ENCODE measurements at regions not wholly inside any gene's neighbourhood (a gene's known extent, or its start where the extent isn't known, plus 50 kb on each side); places are given as distances from the start of the nearest gene placed in this dataset.
"Not testable (repeated sequence)": the region's sequence is repeated elsewhere in the genome, so short reads cannot be mapped to it uniquely, and the experiment has no call there.

DNA sequence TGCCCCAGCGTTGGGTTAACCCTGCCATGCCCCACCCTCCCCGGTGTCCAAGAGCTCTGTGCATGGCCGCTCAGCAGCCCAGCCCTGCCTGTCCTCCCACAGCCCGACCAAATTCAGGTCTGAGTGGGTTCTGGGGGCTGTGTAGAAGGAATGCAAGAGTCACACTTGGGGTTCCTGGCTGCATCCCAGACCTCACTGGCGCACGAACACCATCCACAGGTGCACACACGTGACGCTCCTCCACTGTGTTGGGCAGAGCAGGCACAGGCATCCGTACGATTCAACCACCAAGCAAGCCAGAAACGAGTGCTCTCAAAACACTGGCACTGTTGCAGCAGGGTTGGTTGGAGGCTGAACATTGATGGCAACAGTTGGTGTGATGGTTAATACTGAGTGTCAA, 93.9 kb downstream of the OLFM1 start:
- no peak for DNase-seq (ENCODE audit: insufficient read length, low spot score, missing footprints)
- Histone ChIP-seq H3K36me3 (ENCODE audit: insufficient read depth, low read length) (no peaks in the 10 kb centered on the region), H3K27ac (ENCODE audit: low read depth, low read length) (no peak overlapping the region), H3K4me3 (ENCODE audit: insufficient read depth, low read length) (no peak overlapping the region), H3K27me3 (ENCODE audit: insufficient read depth, low read length) (peaks cover 6% of the 10 kb centered on the region), H3K79me2 (ENCODE audit: insufficient read depth, low read length) (no peaks in the 10 kb centered on the region), H3K4me2 (ENCODE audit: insufficient read depth, low read length) (no peak overlapping the region), H3K9me3 (ENCODE audit: low read depth, low read length) (no peaks in the 10 kb centered on the region), H4K20me1 (ENCODE audit: insufficient read depth, low read length) (no peaks in the 10 kb centered on the region), H2AFZ (ENCODE audit: low read length) (no peak overlapping the region), H3K4me1 (ENCODE audit: insufficient read depth, low read length) (no peaks in the 10 kb centered on the region)
- TF ChIP-seq CTCF (IDR thresholded peaks at IDR 0.05; ENCODE audit: extremely low read depth, low read depth, low read length): no peak

- not testable (repeated sequence) for H2AFZ ChIP-seq (ENCODE audit: low read length); H3K36me3 ChIP-seq (ENCODE audit: insufficient read depth, low read length); H3K4me3 ChIP-seq (ENCODE audit: insufficient read depth, low read length); H3K4me1 ChIP-seq (ENCODE audit: insufficient read depth, low read length); H3K4me2 ChIP-seq (ENCODE audit: insufficient read depth, low read length); H4K20me1 ChIP-seq (ENCODE audit: insufficient read depth, low read length); H3K27ac ChIP-seq (ENCODE audit: low read depth, low read length); H3K9me3 ChIP-seq (ENCODE audit: low read depth, low read length); DNase-seq (ENCODE audit: insufficient read length, low spot score, missing footprints); H3K79me2 ChIP-seq (ENCODE audit: insufficient read depth, low read length)
- peaks cover 10% of the 10 kb centered on the region for H3K27me3 ChIP-seq (ENCODE audit: insufficient read depth, low read length)
Observed at GRCh38 chr9:135181841-135182240, 94.4 kb downstream of the OLFM1 start.

DNA sequence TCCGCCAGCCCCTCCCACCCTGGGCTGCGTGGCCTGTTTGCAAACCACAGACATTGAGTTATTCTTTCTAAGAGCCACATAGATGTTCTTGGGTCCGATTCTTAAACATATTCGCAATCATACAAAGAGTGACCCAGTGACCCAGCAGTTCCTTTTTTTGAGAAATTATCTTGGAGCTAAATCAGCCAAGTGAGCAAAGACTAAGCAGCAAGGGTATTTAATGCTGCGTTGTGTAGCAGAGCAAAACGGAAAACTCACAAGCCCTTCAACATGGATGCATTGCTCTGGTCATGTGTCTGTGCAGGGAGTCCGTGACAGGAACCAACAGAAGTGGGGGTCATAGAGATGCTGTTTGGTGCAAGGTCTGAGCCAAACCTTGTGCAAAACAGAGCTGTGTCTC, 95.6 kb downstream of the OLFM1 start:
- Histone ChIP-seq H3K27ac (ENCODE audit: low read depth, low read length) (no peak overlapping the region), H3K27me3 (ENCODE audit: insufficient read depth, low read length) (peaks cover 10% of the 10 kb centered on the region), H3K9me3 (ENCODE audit: low read depth, low read length) (no peaks in the 10 kb centered on the region), H3K4me3 (ENCODE audit: insufficient read depth, low read length) (no peak overlapping the region), H3K36me3 (ENCODE audit: insufficient read depth, low read length) (no peaks in the 10 kb centered on the region), H3K79me2 (ENCODE audit: insufficient read depth, low read length) (no peaks in the 10 kb centered on the region), H3K4me1 (ENCODE audit: insufficient read depth, low read length) (no peaks in the 10 kb centered on the region), H3K4me2 (ENCODE audit: insufficient read depth, low read length) (no peak overlapping the region), H4K20me1 (ENCODE audit: insufficient read depth, low read length) (no peaks in the 10 kb centered on the region), H2AFZ (ENCODE audit: low read length) (no peak overlapping the region)
- no peak for TF ChIP-seq CTCF (IDR thresholded peaks at IDR 0.05; ENCODE audit: extremely low read depth, low read depth, low read length)
- peak; percentile 91 for DNase-seq (ENCODE audit: insufficient read length, low spot score, missing footprints)

DNA sequence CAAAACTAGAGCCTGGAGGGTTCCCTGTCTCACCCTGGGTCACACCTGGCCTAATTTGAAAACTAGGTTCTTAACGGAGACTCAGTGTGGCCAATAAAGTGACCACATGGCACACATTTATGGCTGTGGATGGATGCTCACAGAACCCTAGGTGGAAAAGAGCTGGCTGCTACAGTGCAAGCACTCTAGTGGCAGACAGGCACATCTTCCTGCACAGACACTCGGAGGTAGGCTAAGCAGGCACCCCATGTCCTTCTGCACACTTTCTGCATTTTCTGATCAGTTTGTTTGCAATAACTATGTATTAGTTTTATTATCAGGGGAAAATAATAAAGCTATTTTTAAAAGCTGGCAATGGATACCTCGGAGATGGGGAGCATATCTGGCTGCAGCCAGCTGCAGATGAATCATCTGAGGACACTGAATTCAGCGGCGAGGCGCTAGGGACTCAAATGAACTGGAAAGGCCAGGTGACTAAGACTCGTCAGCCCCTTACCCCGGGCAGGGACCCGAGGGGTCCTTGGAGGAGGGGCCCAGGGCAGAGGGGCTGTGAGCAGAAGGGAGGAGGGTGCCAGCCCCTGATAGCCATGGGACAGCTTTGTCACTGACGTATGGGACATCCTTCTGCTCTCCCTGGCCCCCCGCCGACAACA, 96.2 kb downstream of the OLFM1 start:
- Histone ChIP-seq H3K4me1 (ENCODE audit: insufficient read depth, low read length) (no peaks in the 10 kb centered on the region), H4K20me1 (ENCODE audit: insufficient read depth, low read length) (no peaks in the 10 kb centered on the region), H3K4me2 (ENCODE audit: insufficient read depth, low read length) (no peak overlapping the region), H3K27me3 (ENCODE audit: insufficient read depth, low read length) (peaks cover 10% of the 10 kb centered on the region), H3K4me3 (ENCODE audit: insufficient read depth, low read length) (no peak overlapping the region), H2AFZ (ENCODE audit: low read length) (no peak overlapping the region), H3K9me3 (ENCODE audit: low read depth, low read length) (no peaks in the 10 kb centered on the region), H3K27ac (ENCODE audit: low read depth, low read length) (no peak overlapping the region), H3K79me2 (ENCODE audit: insufficient read depth, low read length) (no peaks in the 10 kb centered on the region), H3K36me3 (ENCODE audit: insufficient read depth, low read length) (no peaks in the 10 kb centered on the region)
- TF ChIP-seq CTCF (IDR thresholded peaks at IDR 0.05; ENCODE audit: extremely low read depth, low read depth, low read length): no peak
- DNase-seq (ENCODE audit: insufficient read length, low spot score, missing footprints): no peak
